ENCODE measurements at regions not wholly inside any gene's neighbourhood (a gene's known extent, or its start where the extent isn't known, plus 50 kb on each side); places are given as distances from the start of the nearest gene placed in this dataset.
"Not testable (repeated sequence)": the region's sequence is repeated elsewhere in the genome, so short reads cannot be mapped to it uniquely, and the experiment has no call there.

- DNase-seq, result not testable (repeated sequence)
Measured at GRCh38 chr4:52522093-52522492, 137.0 kb downstream of the USP46 start.

- DNase-seq, result no peak
Measured at GRCh38 chr4:52529983-52530382, 129.1 kb downstream of the USP46 start.

GRCh38 chr4:52535793-52536192 is 123.3 kb downstream of the USP46 start:
- no peak for DNase-seq
